Esophagus squamous epithelium (tissue), 5 donors: ENCODE measurements at regions not wholly inside any gene's neighbourhood (a gene's known extent, or its start where the extent isn't known, plus 50 kb on each side); places are given as distances from the start of the nearest gene placed in this dataset.

ENCODE experiments used
- DNase-seq: peaks from one replicate; lab custom pipeline; 2025; lab: John Stamatoyannopoulos, UW
- H3K27ac ChIP-seq, 4 donors: fragments of 200-600 bp; sonication (generic); one replicate each; pipeline ENCODE4 v1.5.1; 2016 to 2019; ENCODE audit warnings: mild to moderate bottlenecking in 1 of 4
- H3K27me3 ChIP-seq, 4 donors: fragments of 200-600 bp; sonication (generic); 1 replicate in 3 of 4; 2 replicates in 1 of 4; pipeline versions ENCODE4 v1.5.1 to v1.6.0; 2017 to 2021; ENCODE audit warnings: antibody characterized with exemption in 1 of 4
- H3K36me3 ChIP-seq, 3 donors: fragments of 200-600 bp; sonication (generic); one replicate each; pipeline ENCODE4 v1.5.1; 2016 to 2019
- H3K4me1 ChIP-seq, 3 donors: fragments of 200-600 bp; sonication (generic); one replicate each; pipeline ENCODE4 v1.5.1; 2017 to 2019
- H3K4me3 ChIP-seq, 4 donors: fragments of 200-600 bp; sonication (generic); 1 replicate in 3 of 4; 2 replicates in 1 of 4; pipeline ENCODE4 v1.5.1; 2016 to 2019; ENCODE audit warnings: mild to moderate bottlenecking in 2 of 4, moderate library complexity in 1 of 4
- H3K9me3 ChIP-seq, 3 donors: fragments of 200-600 bp; sonication (generic); one replicate each; pipeline ENCODE4 v1.5.1; 2016 to 2019
- CTCF ChIP-seq, 6 experiments: fragments of 450-650 bp in 4 of 6; fragments of 200-600 bp in 2 of 6; sonication (generic) in 2 of 6; IDR thresholded peaks; one replicate each; pipeline ENCODE4 v1.5.1; 2016 to 2019; ENCODE audit warnings: antibody characterized with exemption in 6 of 6, mild to moderate bottlenecking in 4 of 6, moderate library complexity in 4 of 6
- POLR2A ChIP-seq, 4 donors: fragments of 450-650 bp; IDR thresholded peaks; one replicate each; pipeline ENCODE4 v1.6.1; 2017; ENCODE audit warnings: antibody characterized with exemption in 4 of 4, mild to moderate bottlenecking in 4 of 4, moderate library complexity in 3 of 4
- WGBS, 2 donors: methylation state at CpG; one replicate each; pipeline ENCODE4 v1.1.5; 2018; 5-methylcytosine and 5-hydroxymethylcytosine counted together
- intact Hi-C: fragments of 100-400 bp; cut with DNase I; formaldehyde crosslinking; loops from one replicate; pipeline ENCODE4 v1.15.0; 2022
- donor health status: DM: yes; HTN: yes; CAD: no.

- TF ChIP-seq POLR2A (IDR thresholded peaks at IDR 0.05) = no peak
- no peak for TF ChIP-seq CTCF (IDR thresholded peaks at IDR 0.05)
- Histone ChIP-seq H3K4me3 (no peak overlapping the region), H3K27me3 (no peaks in the 10 kb centered on the region), H3K27ac (no peak overlapping the region), H3K4me1 (peaks cover 0 to 10% (median 0%) of the 10 kb centered on the region in 3 donors), H3K9me3 (no peaks in the 10 kb centered on the region), H3K36me3 (no peaks in the 10 kb centered on the region)
- intact Hi-C loops = no loop called here
- no peak for DNase-seq
- 57 to 82% methylated on average over 1 of the region's 1 CpG for WGBS, 2 donors
These were observed 224.3 kb downstream of the GXYLT1 start for GRCh38 chr12:41920355-41920754.

DNA sequence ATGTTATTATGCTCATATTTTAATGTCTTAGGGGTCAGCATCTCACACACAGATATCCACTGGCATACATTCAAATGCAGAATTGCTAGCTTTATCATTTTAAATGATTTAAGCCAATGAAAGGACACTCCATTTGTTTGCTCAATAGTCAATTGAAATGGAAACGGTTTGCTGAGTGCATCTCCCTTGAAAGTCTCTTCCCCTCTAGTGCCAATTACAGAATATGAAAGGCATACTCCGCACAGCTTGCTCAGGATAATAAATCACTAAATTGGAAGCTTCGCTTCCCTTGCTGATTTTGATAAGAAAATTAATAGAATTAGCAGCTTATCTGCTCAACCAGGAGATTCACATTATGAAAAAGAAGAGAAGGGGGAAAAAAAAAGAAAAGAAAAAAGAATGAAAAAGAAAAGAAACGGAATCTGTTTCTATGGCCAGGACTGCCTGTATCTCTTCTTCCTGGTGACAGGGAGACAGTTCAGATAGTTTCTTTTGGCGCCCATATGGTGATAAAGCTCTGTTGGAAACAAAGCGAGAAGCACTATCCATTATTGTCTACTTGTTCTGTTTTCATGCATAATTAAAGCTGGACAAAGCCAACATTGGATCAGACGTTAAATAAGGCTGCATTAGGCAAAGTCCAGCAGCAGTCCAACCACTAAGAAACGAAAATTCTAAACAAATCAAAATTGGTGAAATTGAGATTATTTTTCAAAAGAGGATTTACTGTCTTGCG is 225.0 kb downstream of the GXYLT1 start:
- intact Hi-C loops = no loop called here
- H3K27ac ChIP-seq = no peak overlapping the region
- no peaks in the 10 kb centered on the region for H3K27me3 ChIP-seq
- no peak for TF ChIP-seq CTCF (IDR thresholded peaks at IDR 0.05)
- TF ChIP-seq POLR2A (IDR thresholded peaks at IDR 0.05) = no peak
- H3K4me1 ChIP-seq = peaks cover 0 to 10% (median 0%) of the 10 kb centered on the region in 3 donors
- no peak for DNase-seq
- H3K9me3 ChIP-seq = no peaks in the 10 kb centered on the region
- H3K4me3 ChIP-seq = no peak overlapping the region
- H3K36me3 ChIP-seq = no peaks in the 10 kb centered on the region
- WGBS, 2 donors = 54 to 63% methylated on average over 9 of the region's 9 CpGs

DNA sequence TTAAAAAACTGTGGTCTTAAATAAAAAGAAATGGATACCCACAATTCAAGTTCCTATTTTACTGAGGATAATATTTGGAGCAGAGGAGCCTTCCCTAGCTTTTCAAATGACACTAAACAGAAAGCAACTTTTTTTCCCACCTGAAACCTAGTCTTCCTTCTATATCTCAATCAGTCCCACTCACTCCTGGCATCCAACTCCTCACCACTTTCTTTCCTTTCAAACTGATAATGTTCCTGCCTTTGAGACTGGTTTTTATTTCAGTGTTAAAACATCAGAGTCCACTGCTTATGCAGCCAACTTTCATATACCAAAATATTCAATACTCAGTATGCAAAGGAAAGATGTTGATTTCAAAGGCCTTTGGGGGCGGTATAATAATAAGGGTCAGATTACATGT is 225.6 kb downstream of the GXYLT1 start:
- intact Hi-C loops = no loop called here
- Histone ChIP-seq H3K36me3 (no peaks in the 10 kb centered on the region), H3K27ac (no peak overlapping the region), H3K4me1 (peaks cover 0 to 10% (median 0%) of the 10 kb centered on the region in 3 donors), H3K9me3 (no peaks in the 10 kb centered on the region), H3K4me3 (no peak overlapping the region), H3K27me3 (no peaks in the 10 kb centered on the region)
- 86 to 90% methylated on average over 1 of the region's 1 CpG for WGBS, 2 donors
- TF ChIP-seq POLR2A (IDR thresholded peaks at IDR 0.05) = no peak
- no peak for TF ChIP-seq CTCF (IDR thresholded peaks at IDR 0.05)
- no peak for DNase-seq

DNA sequence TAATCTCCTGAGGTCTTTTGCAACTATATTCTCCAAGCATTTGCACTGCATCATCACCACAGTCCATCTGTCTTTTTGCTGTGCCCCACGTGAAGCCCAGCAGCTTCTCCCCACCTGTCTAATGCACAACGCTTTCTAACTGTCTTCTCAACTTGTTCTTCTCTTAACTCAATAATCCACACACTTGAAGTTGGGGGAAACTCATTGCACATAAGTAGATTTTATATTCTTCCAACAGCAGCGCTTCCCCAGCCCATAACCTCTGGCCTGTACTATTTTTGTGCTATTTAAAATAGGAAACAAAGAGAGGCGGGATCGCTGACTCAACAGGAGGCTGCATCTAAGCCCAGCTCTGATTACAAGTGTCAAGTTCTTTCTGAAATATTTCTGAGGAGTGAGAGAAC is 226.7 kb downstream of the GXYLT1 start:
- no peaks in the 10 kb centered on the region for H3K9me3 ChIP-seq
- intact Hi-C loops = no loop called here
- TF ChIP-seq POLR2A (IDR thresholded peaks at IDR 0.05) (no peak), CTCF (IDR thresholded peaks at IDR 0.05) (no peak)
- 25 to 30% methylated on average over 5 of the region's 5 CpGs for WGBS, 2 donors
- H3K4me1 ChIP-seq = peaks cover 0 to 10% (median 0%) of the 10 kb centered on the region in 3 donors
- H3K27me3 ChIP-seq = no peaks in the 10 kb centered on the region
- H3K27ac ChIP-seq = no peak overlapping the region
- no peak for DNase-seq
- H3K36me3 ChIP-seq = no peaks in the 10 kb centered on the region
- H3K4me3 ChIP-seq = no peak overlapping the region

- H3K4me3 ChIP-seq = no peak overlapping the region
- TF ChIP-seq POLR2A (IDR thresholded peaks at IDR 0.05) (no peak), CTCF (IDR thresholded peaks at IDR 0.05) (no peak)
- no peak for DNase-seq
- no peaks in the 10 kb centered on the region for H3K9me3 ChIP-seq
- H3K27ac ChIP-seq = no peak overlapping the region
- intact Hi-C loops = no loop called here
- peaks cover 0 to 10% (median 0%) of the 10 kb centered on the region in 3 donors for H3K4me1 ChIP-seq
- no peaks in the 10 kb centered on the region for H3K27me3 ChIP-seq
- H3K36me3 ChIP-seq = no peaks in the 10 kb centered on the region
These were observed 227.5 kb downstream of the GXYLT1 start for GRCh38 chr12:41917181-41917580.
